GM12878 (cell line): ENCODE measurements at regions not wholly inside any gene's neighbourhood (a gene's known extent, or its start where the extent isn't known, plus 50 kb on each side); places are given as distances from the start of the nearest gene placed in this dataset.

Experiments
- ATAC-seq: fragments of 200-7000 bp; cut with Tn5 transposase; 3 replicates; pipeline ENCODE4 v1.9.1; 2020; ENCODE audit warnings: mild to moderate bottlenecking, moderate library complexity
- BruUV-seq: library from RNA; stranded (reverse); fragments of 400-500 nt; replicated peaks from 2 replicates; lab custom pipeline; 2021; lab: Mats Ljungman, UMichigan
- CTCF ChIA-PET: fragments of 300-600 bp; sonication (Branson Sonifier 250); formaldehyde crosslinking; extraction: SDS; loops from one replicate; lab custom pipeline; 2021; ENCODE audit warnings: inconsistent platforms; lab: Yijun Ruan, JAX
- POLR2A ChIA-PET: fragments of 350-600 bp; formaldehyde crosslinking; extraction: SDS; loops from one replicate; lab custom pipeline; 2021; ENCODE audit warnings: inconsistent platforms; lab: Charles Lee
- RAD21 ChIA-PET: fragments of 300-600 bp; sonication (Branson Sonifier 250); formaldehyde crosslinking; loops from one replicate; lab custom pipeline; 2023; ENCODE audit warnings: antibody characterized with exemption; ENCODE audit not compliant: unreplicated experiment; lab: Charles Lee
- SMC1A ChIA-PET: fragments of 300-600 bp; sonication (Branson Sonifier 250); formaldehyde crosslinking; loops from one replicate; lab custom pipeline; 2023; ENCODE audit not compliant: unreplicated experiment, uncharacterized antibody; lab: Charles Lee
- DNase-seq: peaks from one replicate; pipeline ENCODE4 v3.0.0-alpha.2; 2011; ENCODE audit warnings: low read depth, low spot score
- FAIRE-seq: peaks from 3 replicates; lab custom pipeline; 2011; peaks lifted over from hg19 to GRCh38; lab: Jason Lieb, UNC
- H2AFZ ChIP-seq: 2 replicates; pipeline ENCODE4 v1.6.0; 2011; ENCODE audit warnings: low read depth, low read length, control low read depth; ENCODE audit not compliant: control insufficient read depth
- H3K27ac ChIP-seq: 2 replicates; pipeline ENCODE4 v1.5.1; 2011; ENCODE audit warnings: control low read depth; ENCODE audit not compliant: control insufficient read depth, insufficient read depth
- H3K27me3 ChIP-seq, 2 experiments: replicated peaks in 1 of 2; 2 replicates each; pipeline versions ENCODE4 v1.6.0 to v1.6.1; 2011; ENCODE audit warnings: low read length in 1 of 2; ENCODE audit not compliant: control insufficient read depth in 2 of 2, insufficient read depth in 2 of 2
- H3K36me3 ChIP-seq, 2 experiments: 2 replicates each; pipeline ENCODE4 v1.5.1; 2011; ENCODE audit warnings: low read length in 1 of 2; ENCODE audit not compliant: control insufficient read depth in 2 of 2, insufficient read depth in 2 of 2
- H3K4me1 ChIP-seq: 2 replicates; pipeline ENCODE4 v1.6.1; 2011; ENCODE audit warnings: mild to moderate bottlenecking, low read length, moderate library complexity, mixed read lengths; ENCODE audit not compliant: control insufficient read depth, insufficient read depth
- H3K4me2 ChIP-seq: 2 replicates; pipeline ENCODE4 v1.6.0; 2011; ENCODE audit warnings: control low read depth; ENCODE audit not compliant: control insufficient read depth, insufficient read depth
- H3K4me3 ChIP-seq: fragments of 200-600 bp; sonication (generic); 2 replicates; pipeline ENCODE4 v1.5.1; 2016
- H3K79me2 ChIP-seq: 2 replicates; pipeline ENCODE4 v1.6.0; 2011; ENCODE audit warnings: low read length; ENCODE audit not compliant: control insufficient read depth, insufficient read depth
- H3K9ac ChIP-seq: 2 replicates; pipeline ENCODE4 v1.8.0; 2011; ENCODE audit warnings: low read length, control low read depth, mixed read lengths; ENCODE audit not compliant: control insufficient read depth, insufficient read depth
- H3K9me3 ChIP-seq: replicated peaks from 3 replicates; pipeline ENCODE4 v1.5.1; 2011; ENCODE audit warnings: mild to moderate bottlenecking, low read length; ENCODE audit not compliant: control insufficient read depth, insufficient read depth
- H4K20me1 ChIP-seq: 2 replicates; pipeline ENCODE4 v1.6.0; 2011; ENCODE audit not compliant: control insufficient read depth, insufficient read depth
- CBFB ChIP-seq: IDR thresholded peaks from 2 replicates; pipeline ENCODE4 v1.6.1; 2016; ENCODE audit warnings: antibody characterized with exemption, low read depth
- CHD1 ChIP-seq: IDR thresholded peaks from 2 replicates; pipeline ENCODE4 v1.6.1; 2012; ENCODE audit warnings: low read depth, low read length, improper control_type of control experiment
- NFIC ChIP-seq: IDR thresholded peaks from 2 replicates; pipeline ENCODE4 v1.6.1; 2012; ENCODE audit warnings: low read depth, mild to moderate bottlenecking, inconsistent platforms, low read length, moderate library complexity
- POU2F2 ChIP-seq: IDR thresholded peaks from 3 replicates; pipeline ENCODE4 v1.6.1; 2011; ENCODE audit warnings: low read depth, mild to moderate bottlenecking, low read length, borderline replicate concordance
- YBX1 ChIP-seq: fragments of 450-650 bp; IDR thresholded peaks from 2 replicates; pipeline ENCODE4 v1.6.1; 2016; ENCODE audit warnings: antibody characterized with exemption
- ZNF207 ChIP-seq: fragments of 450-650 bp; IDR thresholded peaks from 2 replicates; pipeline ENCODE4 v1.6.1; 2014; ENCODE audit warnings: antibody characterized with exemption, mild to moderate bottlenecking, borderline replicate concordance
- ZNF217 ChIP-seq: fragments of 450-650 bp; IDR thresholded peaks from 2 replicates; pipeline ENCODE4 v1.6.1; 2017; ENCODE audit warnings: antibody characterized with exemption, mild to moderate bottlenecking
- ZNF24 ChIP-seq: fragments of 450-650 bp; IDR thresholded peaks from 2 replicates; pipeline ENCODE4 v1.6.1; 2017; ENCODE audit warnings: antibody characterized with exemption, mild to moderate bottlenecking
- whole genome bisulfite sequencing: methylation state at CpG from one replicate; pipeline ENCODE4 v1.1.6; 2016; ENCODE audit warnings: low lambda C conversion rate; ENCODE audit not compliant: insufficient replicate concordance, insufficient coverage; ENCODE audit errors: missing lambda C conversion rate; 5-methylcytosine and 5-hydroxymethylcytosine counted together
- in situ Hi-C: fragments of 300-500 bp; cut with MboI; formaldehyde crosslinking; loops from 9 replicates; pipeline ENCODE4 v1.14.3; 2018; ENCODE audit warnings: mixed read lengths
- intact Hi-C: fragments of 100-400 bp; cut with micrococcal nuclease; formaldehyde crosslinking; loops from one replicate; pipeline ENCODE4 v1.14.2; 2022; ENCODE audit not compliant: unreplicated experiment
- TF ChIP-seq, protein P1 (sequence below): fragments of 150-350 bp; IDR thresholded peaks from 2 replicates; pipeline ENCODE4 v1.6.1; 2014; ENCODE audit warnings: mild to moderate bottlenecking, low read depth, low read length
- TF ChIP-seq, protein P2 (sequence below): IDR thresholded peaks from 2 replicates; pipeline ENCODE4 v1.6.1; 2011; ENCODE audit warnings: low read depth, low read length, improper control_type of control experiment, borderline replicate concordance
- TF ChIP-seq, protein P3 (sequence below): fragments of 450-650 bp; IDR thresholded peaks from 2 replicates; pipeline ENCODE4 v1.6.1; 2017; ENCODE audit warnings: mild to moderate bottlenecking, low read depth, inconsistent platforms; ENCODE audit not compliant: poor library complexity, severe bottlenecking

DNA sequence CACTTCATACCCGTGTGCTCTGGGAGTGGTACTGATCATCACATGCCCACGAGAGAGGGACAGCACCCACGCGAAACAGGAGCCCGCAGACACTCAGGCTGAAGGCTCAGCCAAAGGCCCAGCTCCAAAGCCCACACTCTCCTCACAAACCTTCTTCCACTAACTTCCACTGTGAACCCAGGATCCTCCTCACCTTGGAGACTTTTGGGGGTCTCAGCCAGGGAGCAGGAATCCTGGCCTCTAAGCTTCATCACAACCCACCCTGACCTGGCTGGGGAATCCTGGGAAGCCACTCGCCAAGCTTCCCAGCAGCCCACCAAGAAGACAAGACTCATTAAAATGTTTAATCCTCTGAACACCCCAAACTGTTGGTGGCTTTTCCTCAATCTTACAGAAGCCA, 421.2 kb downstream of the OCA2 start:
- Histone ChIP-seq H3K9me3 (no peaks in the 10 kb centered on the region; the same call in 2 of the 3 replicates), H3K27me3 (no peaks in the 10 kb centered on the region), H3K9ac (no peak overlapping the region), H3K36me3 (no peaks in the 10 kb centered on the region), H2AFZ (no peak overlapping the region), H3K79me2 (no peaks in the 10 kb centered on the region), H3K4me3 (no peak overlapping the region), H3K27ac (no peak overlapping the region), H3K4me2 (no peak overlapping the region), H4K20me1 (no peaks in the 10 kb centered on the region), H3K4me1 (no peaks in the 10 kb centered on the region)
- TF ChIP-seq NFIC (no peak), YBX1 (no peak), CBFB (no peak), POU2F2 (no peak)
- TF ChIP-seq, protein P1, sequence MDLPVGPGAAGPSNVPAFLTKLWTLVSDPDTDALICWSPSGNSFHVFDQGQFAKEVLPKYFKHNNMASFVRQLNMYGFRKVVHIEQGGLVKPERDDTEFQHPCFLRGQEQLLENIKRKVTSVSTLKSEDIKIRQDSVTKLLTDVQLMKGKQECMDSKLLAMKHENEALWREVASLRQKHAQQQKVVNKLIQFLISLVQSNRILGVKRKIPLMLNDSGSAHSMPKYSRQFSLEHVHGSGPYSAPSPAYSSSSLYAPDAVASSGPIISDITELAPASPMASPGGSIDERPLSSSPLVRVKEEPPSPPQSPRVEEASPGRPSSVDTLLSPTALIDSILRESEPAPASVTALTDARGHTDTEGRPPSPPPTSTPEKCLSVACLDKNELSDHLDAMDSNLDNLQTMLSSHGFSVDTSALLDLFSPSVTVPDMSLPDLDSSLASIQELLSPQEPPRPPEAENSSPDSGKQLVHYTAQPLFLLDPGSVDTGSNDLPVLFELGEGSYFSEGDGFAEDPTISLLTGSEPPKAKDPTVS = no peak
- TF ChIP-seq, protein P2, sequence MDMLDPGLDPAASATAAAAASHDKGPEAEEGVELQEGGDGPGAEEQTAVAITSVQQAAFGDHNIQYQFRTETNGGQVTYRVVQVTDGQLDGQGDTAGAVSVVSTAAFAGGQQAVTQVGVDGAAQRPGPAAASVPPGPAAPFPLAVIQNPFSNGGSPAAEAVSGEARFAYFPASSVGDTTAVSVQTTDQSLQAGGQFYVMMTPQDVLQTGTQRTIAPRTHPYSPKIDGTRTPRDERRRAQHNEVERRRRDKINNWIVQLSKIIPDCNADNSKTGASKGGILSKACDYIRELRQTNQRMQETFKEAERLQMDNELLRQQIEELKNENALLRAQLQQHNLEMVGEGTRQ = no peak
- ChIA-PET CTCF (no interaction called here), POLR2A (no interaction called here), RAD21 (no interaction called here), SMC1A (no interaction called here)
- in situ Hi-C loops (no loop called here), intact Hi-C loops (no loop called here)
- BruUV-seq = no TSS peak
- no peak for FAIRE-seq
- WGBS = 20% methylated on average over 6 of the region's 6 CpGs
- no peak for ATAC-seq
- no peak for DNase-seq

DNA sequence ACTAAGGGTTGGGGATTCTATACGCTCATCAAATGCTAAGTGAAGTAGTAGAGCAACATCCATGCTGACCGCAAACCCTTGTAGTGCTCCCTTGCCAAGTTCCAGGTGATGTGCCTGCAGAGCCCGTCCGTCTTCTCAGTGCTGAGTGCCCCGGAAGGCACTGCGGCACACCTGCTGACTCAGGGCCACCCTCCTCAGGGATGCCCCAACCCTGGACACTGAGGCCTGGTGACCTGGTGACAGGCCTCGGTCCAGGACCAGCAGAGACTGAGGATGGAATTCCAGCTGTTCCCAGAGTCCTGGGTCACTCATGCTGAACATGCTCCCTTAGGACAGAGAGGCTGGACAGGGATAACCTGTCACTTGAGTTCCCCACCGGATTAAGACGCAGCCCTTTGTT, 422.5 kb downstream of the OCA2 start:
- intact Hi-C loops = no loop called here
- ChIA-PET SMC1A (no interaction called here), RAD21 (no interaction called here), CTCF (no interaction called here), POLR2A (no interaction called here)
- no TSS peak for BruUV-seq
- 48% methylated on average over 9 of the region's 9 CpGs for WGBS
- ATAC-seq (no peak), FAIRE-seq (no peak), DNase-seq (no peak)
- no peaks in the 10 kb centered on the region for H3K79me2 ChIP-seq
- H3K4me2 ChIP-seq = no peak overlapping the region
- H3K27me3 ChIP-seq = no peaks in the 10 kb centered on the region
- no peaks in the 10 kb centered on the region for H3K4me1 ChIP-seq
- in situ Hi-C loops = no loop called here
- H4K20me1 ChIP-seq = no peaks in the 10 kb centered on the region
- H3K9me3 ChIP-seq = no peaks in the 10 kb centered on the region; the same call in 2 of the 3 replicates
- no peak overlapping the region for H3K9ac ChIP-seq
- H3K27ac ChIP-seq = no peak overlapping the region
- no peak overlapping the region for H3K4me3 ChIP-seq
- no peak overlapping the region for H2AFZ ChIP-seq
- H3K36me3 ChIP-seq = no peaks in the 10 kb centered on the region
- no peak for TF ChIP-seq ZNF207
- TF ChIP-seq ZNF24 = no peak
- TF ChIP-seq CHD1 = no peak
- TF ChIP-seq, protein P3, sequence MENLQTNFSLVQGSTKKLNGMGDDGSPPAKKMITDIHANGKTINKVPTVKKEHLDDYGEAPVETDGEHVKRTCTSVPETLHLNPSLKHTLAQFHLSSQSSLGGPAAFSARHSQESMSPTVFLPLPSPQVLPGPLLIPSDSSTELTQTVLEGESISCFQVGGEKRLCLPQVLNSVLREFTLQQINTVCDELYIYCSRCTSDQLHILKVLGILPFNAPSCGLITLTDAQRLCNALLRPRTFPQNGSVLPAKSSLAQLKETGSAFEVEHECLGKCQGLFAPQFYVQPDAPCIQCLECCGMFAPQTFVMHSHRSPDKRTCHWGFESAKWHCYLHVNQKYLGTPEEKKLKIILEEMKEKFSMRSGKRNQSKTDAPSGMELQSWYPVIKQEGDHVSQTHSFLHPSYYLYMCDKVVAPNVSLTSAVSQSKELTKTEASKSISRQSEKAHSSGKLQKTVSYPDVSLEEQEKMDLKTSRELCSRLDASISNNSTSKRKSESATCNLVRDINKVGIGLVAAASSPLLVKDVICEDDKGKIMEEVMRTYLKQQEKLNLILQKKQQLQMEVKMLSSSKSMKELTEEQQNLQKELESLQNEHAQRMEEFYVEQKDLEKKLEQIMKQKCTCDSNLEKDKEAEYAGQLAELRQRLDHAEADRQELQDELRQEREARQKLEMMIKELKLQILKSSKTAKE = no peak
- no peak for TF ChIP-seq ZNF217
